ENCODE measurements at regions not wholly inside any gene's neighbourhood (a gene's known extent, or its start where the extent isn't known, plus 50 kb on each side); places are given as distances from the start of the nearest gene placed in this dataset.

- Histone ChIP-seq H3K36me3 (ENCODE audit: control insufficient read depth in 3 of 3, insufficient read depth in 2 of 3, low read depth in 1 of 3, low read length in 3 of 3) (no peaks in the 10 kb centered on the region), H3K9me3 (ENCODE audit: control insufficient read depth in 2 of 2, insufficient read depth in 1 of 2, low read depth in 1 of 2, low read length in 1 of 2) (no peaks in the 10 kb centered on the region), H3K27me3 (ENCODE audit: control insufficient read depth in 3 of 3, insufficient read depth in 3 of 3, low read length in 3 of 3) (no peaks in the 10 kb centered on the region), H3K27ac (ENCODE audit: low read depth in 1 of 3, low read length in 2 of 3) (no peak overlapping the region), H3K4me1 (ENCODE audit: control insufficient read depth in 3 of 3, insufficient read depth in 2 of 3, low read depth in 1 of 3, low read length in 2 of 3) (no peaks in the 10 kb centered on the region), H3K4me3 (ENCODE audit: low read depth in 1 of 3, low read length in 3 of 3) (no peak overlapping the region)
- DNase-seq (no peak), FAIRE-seq (no peak)
- WGBS, 3 donors, result 66 to 92% (median 82%) methylated on average over 2 of the region's 2 CpGs
Measured at GRCh38 chr10:91049988-91050360, 129.1 kb upstream of the ANKRD1 start.

GRCh38 chr10:91050371-91051034 is 129.6 kb upstream of the ANKRD1 start:
- Histone ChIP-seq H3K4me3 (ENCODE audit: low read depth in 1 of 3, low read length in 3 of 3) (no peak overlapping the region), H3K27ac (ENCODE audit: low read depth in 1 of 3, low read length in 2 of 3) (no peak overlapping the region), H3K36me3 (ENCODE audit: control insufficient read depth in 3 of 3, insufficient read depth in 2 of 3, low read depth in 1 of 3, low read length in 3 of 3) (no peaks in the 10 kb centered on the region), H3K4me1 (ENCODE audit: control insufficient read depth in 3 of 3, insufficient read depth in 2 of 3, low read depth in 1 of 3, low read length in 2 of 3) (no peaks in the 10 kb centered on the region), H3K9me3 (ENCODE audit: control insufficient read depth in 2 of 2, insufficient read depth in 1 of 2, low read depth in 1 of 2, low read length in 1 of 2) (no peaks in the 10 kb centered on the region), H3K27me3 (ENCODE audit: control insufficient read depth in 3 of 3, insufficient read depth in 3 of 3, low read length in 3 of 3) (no peaks in the 10 kb centered on the region)
- no peak for FAIRE-seq
- 77 to 88% (median 84%) methylated on average over 6 of the region's 6 CpGs for WGBS, 3 donors
- no peak for DNase-seq

- Histone ChIP-seq H3K9me3 (ENCODE audit: control insufficient read depth in 2 of 2, insufficient read depth in 1 of 2, low read depth in 1 of 2, low read length in 1 of 2) (no peaks in the 10 kb centered on the region), H3K27me3 (ENCODE audit: control insufficient read depth in 3 of 3, insufficient read depth in 3 of 3, low read length in 3 of 3) (no peaks in the 10 kb centered on the region), H3K4me1 (ENCODE audit: control insufficient read depth in 3 of 3, insufficient read depth in 2 of 3, low read depth in 1 of 3, low read length in 2 of 3) (no peaks in the 10 kb centered on the region), H3K36me3 (ENCODE audit: control insufficient read depth in 3 of 3, insufficient read depth in 2 of 3, low read depth in 1 of 3, low read length in 3 of 3) (no peaks in the 10 kb centered on the region), H3K27ac (ENCODE audit: low read depth in 1 of 3, low read length in 2 of 3) (no peak overlapping the region), H3K4me3 (ENCODE audit: low read depth in 1 of 3, low read length in 3 of 3) (no peak overlapping the region)
- DNase-seq (no peak), FAIRE-seq (no peak)
- WGBS, 3 donors, result 46 to 58% (median 46%) methylated on average over 3 of the region's 3 CpGs
Measured at GRCh38 chr10:91051829-91052228, 130.9 kb upstream of the ANKRD1 start.

- Histone ChIP-seq H3K27me3 (ENCODE audit: control insufficient read depth in 3 of 3, insufficient read depth in 3 of 3, low read length in 3 of 3) (no peaks in the 10 kb centered on the region), H3K4me3 (ENCODE audit: low read depth in 1 of 3, low read length in 3 of 3) (no peak overlapping the region), H3K27ac (ENCODE audit: low read depth in 1 of 3, low read length in 2 of 3) (no peak overlapping the region), H3K9me3 (ENCODE audit: control insufficient read depth in 2 of 2, insufficient read depth in 1 of 2, low read depth in 1 of 2, low read length in 1 of 2) (no peaks in the 10 kb centered on the region), H3K36me3 (ENCODE audit: control insufficient read depth in 3 of 3, insufficient read depth in 2 of 3, low read depth in 1 of 3, low read length in 3 of 3) (no peaks in the 10 kb centered on the region), H3K4me1 (ENCODE audit: control insufficient read depth in 3 of 3, insufficient read depth in 2 of 3, low read depth in 1 of 3, low read length in 2 of 3) (no peaks in the 10 kb centered on the region)
- FAIRE-seq (no peak), DNase-seq (no peak)
- 68 to 77% (median 74%) methylated on average over 2 of the region's 2 CpGs for WGBS, 3 donors
Measured at GRCh38 chr10:91054325-91054724, 133.4 kb upstream of the ANKRD1 start.

DNA sequence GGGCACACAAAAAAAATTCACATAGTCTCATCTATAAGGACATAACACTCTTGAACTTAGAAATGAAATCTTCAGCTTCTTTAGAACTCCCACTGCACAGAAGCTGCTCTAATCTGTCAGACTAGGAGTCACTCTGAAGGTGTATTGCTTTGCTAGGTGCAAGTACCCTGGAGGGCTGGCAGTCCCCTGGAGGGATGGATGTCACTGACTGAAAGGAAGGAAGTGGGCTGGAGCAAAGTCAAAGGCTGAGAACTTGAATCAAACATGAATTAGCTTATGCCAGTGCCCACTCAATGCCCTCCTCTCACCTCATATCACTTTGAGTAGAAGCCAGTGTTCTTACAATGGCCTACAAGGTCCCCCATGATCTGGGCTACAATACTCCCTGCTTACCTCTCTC is 140.3 kb upstream of the ANKRD1 start:
- Histone ChIP-seq H3K4me1 (ENCODE audit: control insufficient read depth in 3 of 3, insufficient read depth in 2 of 3, low read depth in 1 of 3, low read length in 2 of 3) (no peaks in the 10 kb centered on the region), H3K9me3 (ENCODE audit: control insufficient read depth in 2 of 2, insufficient read depth in 1 of 2, low read depth in 1 of 2, low read length in 1 of 2) (no peaks in the 10 kb centered on the region), H3K27ac (ENCODE audit: low read depth in 1 of 3, low read length in 2 of 3) (no peak overlapping the region), H3K4me3 (ENCODE audit: low read depth in 1 of 3, low read length in 3 of 3) (no peak overlapping the region), H3K27me3 (ENCODE audit: control insufficient read depth in 3 of 3, insufficient read depth in 3 of 3, low read length in 3 of 3) (no peaks in the 10 kb centered on the region), H3K36me3 (ENCODE audit: control insufficient read depth in 3 of 3, insufficient read depth in 2 of 3, low read depth in 1 of 3, low read length in 3 of 3) (no peaks in the 10 kb centered on the region)
- FAIRE-seq (no peak), DNase-seq (no peak)

DNA sequence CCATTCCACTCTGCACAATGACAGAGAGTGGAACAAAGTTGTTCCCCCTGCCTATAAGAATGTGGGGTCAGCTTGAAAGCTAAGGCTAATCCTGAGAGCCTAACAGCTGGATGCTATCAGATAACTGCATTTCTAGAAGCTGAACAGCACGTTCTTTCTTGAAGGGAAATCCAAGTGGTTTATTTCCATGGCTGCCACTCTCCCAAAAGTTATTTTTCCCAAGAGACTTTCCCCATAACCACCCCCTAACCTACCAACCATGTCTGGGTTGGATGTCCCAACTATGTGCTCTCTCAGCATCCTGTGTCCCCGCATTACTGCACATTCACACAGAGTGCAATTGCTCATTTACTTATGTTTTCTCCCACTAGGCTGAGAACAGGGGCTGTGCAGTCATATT is 140.7 kb upstream of the ANKRD1 start:
- FAIRE-seq (no peak), DNase-seq (no peak)
- 47 to 68% (median 51%) methylated on average over 2 of the region's 2 CpGs for WGBS, 3 donors
- no peak overlapping the region for H3K27ac ChIP-seq (ENCODE audit: low read depth in 1 of 3, low read length in 2 of 3)
- H3K27me3 ChIP-seq (ENCODE audit: control insufficient read depth in 3 of 3, insufficient read depth in 3 of 3, low read length in 3 of 3), result no peaks in the 10 kb centered on the region
- no peak overlapping the region for H3K4me3 ChIP-seq (ENCODE audit: low read depth in 1 of 3, low read length in 3 of 3)
- no peaks in the 10 kb centered on the region for H3K9me3 ChIP-seq (ENCODE audit: control insufficient read depth in 2 of 2, insufficient read depth in 1 of 2, low read depth in 1 of 2, low read length in 1 of 2)
- H3K36me3 ChIP-seq (ENCODE audit: control insufficient read depth in 3 of 3, insufficient read depth in 2 of 3, low read depth in 1 of 3, low read length in 3 of 3), result no peaks in the 10 kb centered on the region
- H3K4me1 ChIP-seq (ENCODE audit: control insufficient read depth in 3 of 3, insufficient read depth in 2 of 3, low read depth in 1 of 3, low read length in 2 of 3), result no peaks in the 10 kb centered on the region

GRCh38 chr10:91062091-91062490 is 141.2 kb upstream of the ANKRD1 start:
- no peak for DNase-seq
- H3K27me3 ChIP-seq (ENCODE audit: control insufficient read depth in 3 of 3, insufficient read depth in 3 of 3, low read length in 3 of 3), result no peaks in the 10 kb centered on the region
- WGBS, 3 donors, result 79 to 88% (median 88%) methylated on average over 3 of the region's 3 CpGs
- no peaks in the 10 kb centered on the region for H3K4me1 ChIP-seq (ENCODE audit: control insufficient read depth in 3 of 3, insufficient read depth in 2 of 3, low read depth in 1 of 3, low read length in 2 of 3)
- H3K9me3 ChIP-seq (ENCODE audit: control insufficient read depth in 2 of 2, insufficient read depth in 1 of 2, low read depth in 1 of 2, low read length in 1 of 2), result no peaks in the 10 kb centered on the region
- H3K4me3 ChIP-seq (ENCODE audit: low read depth in 1 of 3, low read length in 3 of 3), result no peak overlapping the region
- no peak for FAIRE-seq
- no peak overlapping the region for H3K27ac ChIP-seq (ENCODE audit: low read depth in 1 of 3, low read length in 2 of 3)
- no peaks in the 10 kb centered on the region for H3K36me3 ChIP-seq (ENCODE audit: control insufficient read depth in 3 of 3, insufficient read depth in 2 of 3, low read depth in 1 of 3, low read length in 3 of 3)

DNA sequence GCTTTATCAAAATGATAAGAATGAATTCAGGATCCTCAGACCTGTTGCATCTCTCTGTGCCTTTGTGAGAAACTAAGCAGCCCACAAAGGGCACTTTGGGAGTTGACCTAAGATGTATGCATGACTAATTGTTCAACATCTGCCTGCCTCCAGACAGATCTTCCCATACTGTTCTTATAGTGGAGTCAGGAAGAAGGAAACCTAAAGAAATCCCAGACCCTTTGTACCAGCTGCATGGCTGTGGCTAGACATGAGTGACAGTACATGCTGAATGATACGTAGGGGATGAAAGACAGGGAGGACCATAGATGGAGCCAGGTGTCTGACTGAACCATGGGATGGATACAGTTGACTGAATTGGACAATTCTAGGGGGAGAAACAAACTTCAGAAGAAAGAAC is 148.7 kb upstream of the PCGF5 start:
- Histone ChIP-seq H3K4me3 (ENCODE audit: low read depth in 1 of 3, low read length in 3 of 3) (no peak overlapping the region), H3K27ac (ENCODE audit: low read depth in 1 of 3, low read length in 2 of 3) (no peak overlapping the region), H3K4me1 (ENCODE audit: control insufficient read depth in 3 of 3, insufficient read depth in 2 of 3, low read depth in 1 of 3, low read length in 2 of 3) (no peaks in the 10 kb centered on the region), H3K9me3 (ENCODE audit: control insufficient read depth in 2 of 2, insufficient read depth in 1 of 2, low read depth in 1 of 2, low read length in 1 of 2) (no peaks in the 10 kb centered on the region), H3K27me3 (ENCODE audit: control insufficient read depth in 3 of 3, insufficient read depth in 3 of 3, low read length in 3 of 3) (peaks cover 0 to 5% (median 4%) of the 10 kb centered on the region in 3 donors), H3K36me3 (ENCODE audit: control insufficient read depth in 3 of 3, insufficient read depth in 2 of 3, low read depth in 1 of 3, low read length in 3 of 3) (no peaks in the 10 kb centered on the region)
- DNase-seq (no peak), FAIRE-seq (no peak)
- 55 to 96% (median 94%) methylated on average over 1 of the region's 1 CpG for WGBS, 3 donors

GRCh38 chr10:91073286-91073979 is 147.0 kb upstream of the PCGF5 start:
- H3K36me3 ChIP-seq (ENCODE audit: control insufficient read depth in 3 of 3, insufficient read depth in 2 of 3, low read depth in 1 of 3, low read length in 3 of 3), result no peaks in the 10 kb centered on the region
- no peak for FAIRE-seq
- WGBS, 3 donors, result 66 to 71% (median 69%) methylated on average over 4 of the region's 4 CpGs

More at GRCh38 chr10:91073286-91073979, 147.0 kb upstream of the PCGF5 start:
- H3K27me3 ChIP-seq (ENCODE audit: control insufficient read depth in 3 of 3, insufficient read depth in 3 of 3, low read length in 3 of 3), result peaks cover 0 to 5% (median 4%) of the 10 kb centered on the region in 3 donors
- DNase-seq, result no peak
- no peaks in the 10 kb centered on the region for H3K9me3 ChIP-seq (ENCODE audit: control insufficient read depth in 2 of 2, insufficient read depth in 1 of 2, low read depth in 1 of 2, low read length in 1 of 2)
- no peak overlapping the region for H3K4me3 ChIP-seq (ENCODE audit: low read depth in 1 of 3, low read length in 3 of 3)
- H3K27ac ChIP-seq (ENCODE audit: low read depth in 1 of 3, low read length in 2 of 3), result no peak overlapping the region
- no peaks in the 10 kb centered on the region for H3K4me1 ChIP-seq (ENCODE audit: control insufficient read depth in 3 of 3, insufficient read depth in 2 of 3, low read depth in 1 of 3, low read length in 2 of 3)
